GM19351 (cell line): ENCODE measurements at regions not wholly inside any gene's neighbourhood (a gene's known extent, or its start where the extent isn't known, plus 50 kb on each side); places are given as distances from the start of the nearest gene placed in this dataset.

Experiments
- ATAC-seq: cut with Tn5 transposase; IDR thresholded peaks from one replicate; pipeline ENCODE4 v1.9.1; 2021; ENCODE audit warnings: mild to moderate bottlenecking, moderate library complexity; ENCODE audit not compliant: unreplicated experiment

DNA sequence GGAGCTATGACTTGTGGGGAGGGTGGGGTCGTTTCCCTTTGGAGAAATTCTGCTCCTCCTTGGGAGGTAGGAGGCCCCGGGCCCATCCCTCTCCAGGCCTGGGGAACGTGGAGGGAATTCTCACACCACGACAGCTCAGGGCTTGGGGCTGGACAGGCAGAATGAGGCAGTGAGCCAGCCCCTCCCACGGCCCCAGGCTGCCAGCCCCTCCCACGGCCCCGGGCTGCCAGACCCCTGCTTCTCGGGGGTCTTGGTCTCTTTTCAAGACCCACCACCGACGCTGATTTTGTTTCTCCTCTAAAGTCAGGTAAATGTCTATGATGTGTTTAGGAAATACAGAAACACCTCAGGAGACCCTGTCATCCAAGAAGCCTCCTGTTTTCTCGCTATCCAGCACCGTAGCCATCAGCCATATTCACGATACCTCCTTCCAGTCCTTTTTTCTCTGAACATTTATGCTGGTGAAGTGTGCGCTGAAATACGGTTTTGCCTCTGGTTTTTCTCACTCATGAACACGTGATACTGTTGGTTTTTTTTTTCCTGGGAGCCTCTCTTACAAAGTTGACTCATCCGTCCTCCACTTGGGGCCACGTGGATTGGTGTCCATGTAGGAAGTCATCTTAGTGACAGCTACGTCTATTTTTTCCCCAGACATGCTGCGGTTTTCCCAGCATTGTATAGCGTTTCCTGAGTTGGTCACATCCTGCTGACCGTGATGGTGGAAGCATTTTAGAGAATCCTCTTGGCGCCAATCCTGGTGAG, 1219.6 kb downstream of the BRD1 start:
- no peak for ATAC-seq

DNA sequence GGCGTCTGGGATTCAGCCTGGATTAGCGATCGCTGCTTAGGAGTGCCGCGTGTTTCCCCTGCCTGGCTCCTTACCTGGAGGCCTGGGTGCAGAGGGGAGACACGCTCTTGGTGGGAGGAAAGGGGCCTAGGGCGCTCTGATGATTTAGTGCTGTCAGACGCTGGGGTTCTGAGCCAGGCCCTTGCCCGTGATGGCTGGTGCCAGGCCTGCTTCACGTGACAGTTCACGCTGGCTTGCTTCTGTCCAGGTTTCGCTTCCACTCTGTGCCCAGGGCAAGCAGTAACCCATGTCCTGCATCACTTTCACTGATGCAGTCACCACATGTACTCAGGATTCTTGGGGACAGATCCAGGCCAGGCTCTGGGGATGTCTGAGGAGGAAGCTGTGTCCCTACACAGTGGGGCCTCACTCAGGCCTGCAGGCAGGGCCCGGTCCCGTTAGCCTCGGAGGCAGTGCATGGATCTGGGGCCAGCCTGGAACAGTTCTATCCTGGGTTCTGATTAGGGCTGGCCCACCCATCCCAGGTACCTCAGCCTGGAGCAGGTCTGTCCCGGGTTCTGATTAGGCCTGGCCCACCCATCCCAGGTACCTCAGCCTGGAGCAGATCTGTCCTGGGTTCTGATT, 1220.9 kb downstream of the BRD1 start:
- ATAC-seq, result no peak

DNA sequence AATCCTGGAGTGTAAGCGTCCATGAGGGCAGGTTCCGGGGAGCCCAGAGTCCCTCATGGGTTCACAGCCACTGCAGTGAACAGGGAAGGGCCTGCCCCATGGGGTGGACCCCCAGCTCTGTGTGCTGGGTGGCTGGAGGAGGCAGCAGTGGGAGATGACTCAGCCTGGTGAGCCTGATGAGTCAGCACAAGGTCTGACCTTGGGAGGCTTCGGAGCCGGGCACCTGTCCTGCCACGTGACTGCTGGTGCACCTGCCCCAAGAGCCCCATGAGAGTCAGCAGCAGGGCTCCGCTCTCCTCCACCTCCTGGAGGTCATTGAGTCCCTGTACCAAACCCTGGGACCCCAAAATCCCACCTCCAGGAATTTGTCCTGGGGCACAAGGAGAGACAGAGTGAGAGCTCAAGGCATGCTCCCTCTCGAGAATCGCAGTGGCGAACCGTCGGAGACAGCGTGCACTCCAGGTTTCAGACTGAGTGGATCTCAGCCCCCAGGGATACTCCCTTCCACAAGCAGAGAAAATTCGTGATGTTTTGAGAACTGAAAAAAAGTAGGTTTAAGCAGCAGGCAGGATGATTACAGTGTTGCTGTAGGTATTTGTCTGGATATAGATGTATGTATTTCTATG, 1221.7 kb downstream of the BRD1 start:
- no peak for ATAC-seq

DNA sequence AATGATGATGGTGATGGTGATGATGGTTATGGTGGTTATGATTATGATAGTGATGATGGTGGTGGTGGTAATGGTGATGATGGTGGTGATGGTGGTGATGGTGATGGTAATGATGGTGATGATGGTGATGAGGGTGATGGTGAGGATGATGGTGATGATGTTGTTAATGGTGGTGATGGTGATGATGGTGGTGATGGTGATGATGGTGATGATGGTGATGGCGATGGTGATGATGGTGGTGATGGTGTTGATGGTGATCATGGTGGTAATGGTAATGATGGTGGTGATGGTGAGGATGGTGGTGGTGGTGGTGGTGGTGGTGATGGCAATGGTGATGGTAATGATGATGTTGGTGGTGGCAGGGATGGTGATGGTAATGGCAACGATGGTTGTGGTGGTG, 1222.5 kb downstream of the BRD1 start:
- ATAC-seq, result no peak

DNA sequence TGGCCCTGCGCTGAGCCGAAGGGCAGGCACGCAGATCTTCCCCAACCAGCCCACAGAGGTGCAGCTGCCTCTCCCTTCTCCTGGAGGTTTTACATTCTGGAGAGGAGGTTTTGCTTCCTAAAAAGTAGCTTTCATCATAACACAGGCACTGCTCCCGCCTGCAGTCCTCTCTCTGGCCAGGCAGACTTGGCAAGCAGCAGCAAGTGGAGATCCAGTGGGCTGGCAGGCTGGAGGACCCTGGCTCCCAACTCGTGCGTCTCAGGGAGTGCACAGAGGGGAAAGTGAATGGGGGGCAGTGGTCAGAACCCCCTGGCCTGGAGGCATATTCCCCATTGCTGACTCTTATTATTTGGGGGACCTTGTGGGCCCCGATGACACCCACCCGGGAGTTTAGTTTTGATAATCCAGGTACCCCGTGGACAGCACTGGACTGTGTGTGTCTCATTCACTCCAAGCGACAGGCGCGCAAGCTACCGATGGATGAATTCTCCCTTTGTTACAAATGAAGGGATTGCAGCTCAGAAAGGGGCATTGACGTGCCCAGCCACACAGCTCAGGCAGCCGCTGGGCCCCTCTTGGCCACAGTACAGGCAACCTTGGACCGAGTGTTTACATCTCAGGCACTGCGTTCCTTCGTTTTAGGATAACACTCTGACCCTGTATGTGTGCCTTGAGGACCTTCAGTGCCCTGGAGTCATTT, 1223.9 kb downstream of the BRD1 start:
- no peak for ATAC-seq

DNA sequence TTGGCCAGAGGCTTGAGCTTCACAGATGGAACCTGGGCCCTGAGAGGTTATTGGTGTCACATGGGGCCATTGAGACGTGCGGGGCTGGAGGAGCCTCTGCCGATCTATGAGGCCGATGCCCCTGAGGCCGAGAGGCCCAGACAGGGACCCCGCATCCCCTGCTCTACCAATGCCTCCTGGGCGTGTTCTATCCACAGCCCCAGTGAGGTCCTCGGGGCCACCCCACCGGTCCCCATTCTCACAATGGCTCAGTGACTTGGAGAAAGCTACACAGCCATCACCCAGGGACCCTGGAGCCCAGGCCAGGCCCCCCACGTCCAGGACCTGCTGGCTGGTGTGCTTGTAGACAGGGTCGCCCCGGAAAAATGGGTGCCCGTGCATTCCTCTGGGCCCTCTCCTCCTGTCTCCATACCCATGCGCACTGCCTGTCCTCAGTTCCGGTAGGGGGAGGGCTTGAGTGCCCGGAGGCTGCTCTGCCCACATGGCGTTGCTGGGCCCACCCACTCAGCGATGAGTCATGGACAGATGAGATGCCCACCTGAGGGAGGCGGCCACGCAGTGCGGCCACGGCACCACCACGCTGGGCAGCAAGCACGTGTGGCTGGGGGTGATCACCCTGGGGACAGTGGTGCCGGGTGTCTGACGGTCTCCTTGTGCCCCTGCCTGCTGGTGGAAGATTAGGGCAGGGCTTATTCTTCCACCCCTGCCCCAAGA, 1224.7 kb downstream of the BRD1 start:
- ATAC-seq, result no peak

DNA sequence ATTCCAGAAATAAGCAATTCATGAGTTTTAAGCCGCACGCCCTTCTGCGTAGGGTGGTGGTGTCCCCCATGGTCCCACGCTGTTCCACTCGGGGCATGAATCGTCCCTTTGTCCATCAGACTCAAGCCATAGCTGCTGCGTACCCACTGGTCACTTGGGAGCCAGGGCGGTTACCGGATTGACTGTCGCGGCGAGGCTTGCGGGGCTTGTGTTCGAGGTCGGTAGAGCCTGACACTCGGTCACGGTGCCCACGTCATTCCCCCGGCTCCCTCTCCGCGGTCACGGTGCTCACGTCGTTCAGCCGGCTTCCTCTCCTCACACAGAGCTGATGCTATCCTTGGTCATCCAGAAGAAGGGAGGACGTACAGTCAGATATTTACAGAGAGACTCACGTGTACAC, 1227.0 kb downstream of the BRD1 start:
- ATAC-seq, result no peak

DNA sequence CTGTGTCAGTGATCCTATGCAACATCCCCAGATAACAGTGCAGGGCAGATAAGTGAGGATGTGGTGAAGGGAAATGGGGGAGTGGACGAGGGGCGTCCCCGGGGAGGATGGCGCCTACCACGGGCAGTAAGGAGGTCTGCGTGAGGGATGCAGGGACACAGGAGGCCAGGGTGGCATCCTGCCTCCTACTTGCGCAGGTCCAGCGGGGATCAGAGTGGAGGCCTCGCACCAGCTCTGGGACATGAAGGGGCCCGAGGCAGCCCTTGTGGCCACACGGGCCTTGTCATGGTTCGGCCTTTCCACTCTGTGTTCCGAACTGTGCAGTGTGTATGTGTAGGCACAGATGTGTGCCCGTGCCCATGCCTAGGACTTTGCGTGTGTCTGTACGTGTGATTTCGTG, 1227.5 kb downstream of the BRD1 start:
- ATAC-seq, result no peak

DNA sequence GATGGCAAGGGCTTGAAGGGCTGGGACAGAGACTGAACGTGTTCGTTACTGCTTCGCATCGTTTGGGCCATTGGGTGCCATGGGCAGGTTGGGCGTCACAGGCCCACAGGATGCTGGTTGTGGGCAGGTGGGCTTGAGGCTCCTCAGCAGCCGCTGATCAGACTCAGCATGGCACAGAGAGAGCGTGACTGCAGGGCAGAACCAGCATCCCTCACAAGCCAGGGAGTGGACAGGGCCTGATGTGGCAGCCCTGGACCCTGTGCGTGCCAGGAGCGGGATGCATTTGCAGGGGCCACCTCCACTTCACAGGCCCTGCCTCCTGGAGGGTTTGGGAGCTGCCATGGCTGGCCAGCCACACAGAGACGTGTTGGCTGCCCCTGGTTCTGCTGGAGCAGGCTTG, 1228.3 kb downstream of the BRD1 start:
- no peak for ATAC-seq

DNA sequence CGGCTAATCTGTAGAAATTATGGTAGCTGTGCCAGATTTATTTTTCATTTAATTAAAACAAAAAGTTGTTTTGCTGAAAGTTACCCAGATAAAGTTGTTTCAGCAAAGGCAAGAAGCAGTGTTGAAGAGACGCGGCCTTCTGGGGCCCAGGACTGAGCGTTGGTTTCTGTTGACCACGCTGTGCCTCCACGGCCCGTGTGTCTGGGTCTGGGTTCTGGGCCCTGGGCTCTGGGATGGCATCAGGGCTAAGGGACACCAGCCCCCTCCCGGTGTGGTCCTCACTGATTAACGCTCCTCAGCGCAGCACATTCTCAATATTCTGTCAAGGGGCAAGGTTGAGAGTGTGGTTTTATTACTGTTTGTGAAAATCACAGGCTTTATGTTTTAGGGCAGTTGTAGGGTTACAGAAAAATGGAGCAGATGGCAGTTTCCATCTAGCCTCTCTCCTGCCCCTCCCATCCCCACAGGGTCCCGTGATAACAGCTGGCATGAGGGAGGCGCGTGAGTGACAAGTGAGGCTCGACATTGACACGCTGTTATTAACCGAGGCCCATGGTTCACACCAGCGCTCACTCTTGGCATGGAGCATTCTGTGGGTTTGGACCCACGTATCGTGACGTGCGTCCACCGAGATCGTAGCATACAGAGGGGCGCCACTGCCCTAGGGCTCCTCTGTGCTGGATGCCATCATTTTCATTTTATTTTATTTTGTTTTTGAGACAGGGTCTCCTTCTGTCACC, 1231.4 kb downstream of the BRD1 start:
- ATAC-seq, result no peak

DNA sequence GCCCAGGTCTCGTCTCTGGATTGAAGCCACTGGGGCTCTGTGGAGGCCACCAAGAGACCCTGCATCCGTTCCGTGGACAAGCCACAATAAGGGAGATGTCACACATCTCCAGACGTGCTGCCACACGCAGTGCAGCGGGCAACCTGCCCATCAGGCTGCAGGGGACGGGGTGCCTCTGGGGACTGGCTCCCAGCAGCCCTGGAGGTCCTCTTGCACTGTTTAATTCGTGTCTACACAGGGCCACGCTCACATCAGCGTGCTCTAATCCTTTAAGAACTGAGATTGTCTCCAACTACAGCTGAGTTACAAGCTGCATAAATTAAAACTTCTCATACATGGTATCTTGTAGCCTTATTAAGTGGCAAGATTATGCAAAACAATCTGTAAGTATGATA, 1232.2 kb downstream of the BRD1 start:
- ATAC-seq, result no peak

DNA sequence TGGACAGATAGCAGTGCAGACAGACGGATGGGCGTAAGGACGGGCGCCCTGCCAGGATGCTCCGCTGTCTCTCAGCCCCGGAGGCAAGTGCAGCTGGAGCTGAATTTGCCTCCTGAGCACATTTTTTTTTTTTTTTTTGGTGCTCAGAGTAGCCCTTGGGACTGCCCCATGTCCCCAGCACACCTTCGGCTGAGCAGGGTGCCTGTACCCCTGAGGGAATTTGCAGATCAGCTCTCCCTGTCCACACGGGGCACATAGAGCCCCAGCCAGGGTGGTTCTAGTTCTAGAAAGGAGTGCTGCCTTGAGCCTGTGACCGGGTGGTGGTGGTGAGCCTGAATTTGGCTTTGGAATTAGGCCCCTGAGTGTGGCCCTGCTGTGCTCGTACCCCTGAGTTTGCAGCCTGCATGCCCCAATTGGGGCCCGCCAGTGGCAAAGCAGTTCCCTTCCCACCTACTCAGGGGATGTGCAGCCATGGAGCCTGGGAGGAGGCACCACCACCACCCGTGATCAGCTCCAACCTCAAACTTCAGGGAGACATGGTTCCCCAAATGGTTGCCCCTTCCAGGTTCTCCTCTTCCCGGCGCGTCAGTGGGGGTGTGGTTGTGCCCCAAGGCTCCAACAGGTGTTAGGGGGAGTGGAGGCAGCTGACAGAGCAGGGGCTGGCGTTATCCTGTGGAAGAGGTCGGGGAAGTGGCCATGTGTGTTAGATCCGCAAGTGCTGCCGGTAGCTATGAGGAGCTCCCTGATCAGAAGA, 1232.7 kb downstream of the BRD1 start:
- ATAC-seq, result no peak

DNA sequence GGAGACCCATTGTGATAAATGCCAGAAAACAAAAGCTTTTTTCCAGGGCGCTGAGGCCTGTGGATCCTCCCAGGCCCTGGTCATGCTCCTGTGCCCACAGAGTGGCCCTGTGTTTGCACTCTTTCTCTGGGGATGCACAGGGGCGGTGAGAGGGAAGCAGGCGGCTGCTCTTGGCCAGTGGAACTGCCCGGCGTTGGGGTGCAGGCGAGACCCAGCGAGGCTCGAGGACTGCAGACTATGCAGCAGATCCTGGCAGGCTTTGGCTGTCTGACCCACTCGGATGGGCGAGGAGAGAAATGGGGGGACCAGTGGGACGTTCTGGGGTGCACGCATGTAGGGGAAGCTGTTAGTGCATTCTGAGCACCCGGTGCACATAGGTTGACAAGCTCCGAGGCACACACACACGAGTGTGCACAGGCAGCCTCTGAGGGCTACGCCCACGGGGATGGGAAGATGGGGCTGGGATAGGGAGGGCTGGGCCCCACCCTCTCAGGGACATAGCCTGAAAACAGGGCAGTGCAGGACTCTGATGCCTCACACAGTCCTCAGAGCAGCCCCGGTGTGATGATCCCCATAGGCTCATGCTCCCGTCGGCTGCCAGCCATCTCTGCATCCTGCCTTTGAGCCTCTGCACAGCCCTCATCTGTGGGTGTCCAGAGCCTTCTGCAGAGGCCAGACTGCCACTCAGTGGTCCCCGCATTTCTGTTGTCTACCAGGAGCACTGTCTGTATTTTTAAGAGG, 1233.5 kb downstream of the BRD1 start:
- no peak for ATAC-seq

DNA sequence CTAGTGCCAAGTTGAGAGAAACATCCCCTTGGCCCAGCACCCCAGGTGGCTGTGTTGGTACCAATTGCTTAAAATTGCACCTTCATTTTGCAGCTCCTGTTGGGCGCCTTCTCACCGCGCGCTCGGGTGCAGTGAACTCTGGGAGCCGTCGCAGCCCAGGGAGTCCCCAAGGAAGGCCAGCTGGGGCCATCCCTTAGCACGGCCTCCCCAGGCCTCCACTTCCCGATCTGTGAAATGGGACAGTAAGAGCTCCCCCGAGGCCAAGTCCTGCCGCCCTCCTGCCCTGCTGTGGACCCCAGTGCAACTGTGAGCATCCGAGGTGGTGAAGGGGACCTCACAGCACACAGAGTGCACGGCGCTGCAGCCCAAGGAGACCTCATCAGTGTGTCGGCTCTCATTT, 1234.1 kb downstream of the BRD1 start:
- ATAC-seq, result no peak

DNA sequence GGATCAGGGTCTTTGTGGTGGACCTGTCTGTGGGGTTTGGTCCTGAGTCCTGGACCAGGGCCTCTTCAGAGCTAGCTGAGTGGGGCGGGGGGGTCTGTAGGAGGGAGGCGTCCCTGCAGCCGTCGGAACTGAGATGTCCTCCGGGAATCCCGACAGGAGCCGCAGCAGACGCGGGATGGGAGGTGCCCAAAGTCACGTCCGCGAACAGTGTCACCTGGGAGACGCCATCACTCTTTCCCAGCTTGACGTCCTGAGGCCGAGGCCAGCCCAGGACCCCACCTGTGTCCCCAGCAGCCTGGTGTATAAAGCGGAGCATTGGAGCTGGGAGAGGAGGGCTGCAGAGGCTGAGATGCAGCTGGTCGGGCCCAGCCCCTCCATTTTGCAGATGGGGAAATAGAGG, 1234.7 kb downstream of the BRD1 start:
- ATAC-seq, result no peak

DNA sequence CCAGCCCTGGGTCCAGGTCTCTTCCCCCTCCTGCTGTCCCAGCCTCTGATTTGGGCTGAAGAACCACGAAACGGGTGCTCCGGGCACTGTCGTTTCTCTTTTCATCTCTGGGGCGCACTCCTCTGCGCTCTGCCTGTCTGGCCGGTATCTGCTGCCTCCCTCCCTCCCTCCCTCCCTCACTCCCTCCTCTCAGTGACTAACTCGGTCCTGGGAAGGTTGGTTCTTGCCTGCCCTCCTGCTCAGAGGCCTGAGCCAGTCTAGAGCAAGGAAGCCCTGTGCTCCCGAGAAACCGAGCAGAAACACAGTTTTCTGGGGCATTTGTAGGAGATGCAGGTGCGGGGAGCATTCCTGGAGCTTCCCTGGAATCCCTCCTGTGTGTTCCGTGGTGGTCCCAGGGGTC, 1235.2 kb downstream of the BRD1 start:
- no peak for ATAC-seq

DNA sequence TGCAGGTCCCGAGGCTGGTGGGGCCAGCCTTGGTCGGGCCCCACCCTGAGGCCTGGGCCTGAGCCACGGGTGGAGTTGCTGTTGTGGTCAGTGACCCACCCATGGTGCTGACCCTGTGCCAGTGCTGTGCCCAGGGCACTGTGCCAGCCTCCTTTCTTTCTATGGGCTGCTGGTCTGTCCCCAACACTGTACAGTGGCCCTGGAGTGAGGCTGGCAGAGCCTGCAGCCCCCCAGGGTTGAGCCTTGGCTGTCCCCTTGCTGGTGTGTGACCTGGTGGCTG, 1235.7 kb downstream of the BRD1 start:
- ATAC-seq, result no peak

DNA sequence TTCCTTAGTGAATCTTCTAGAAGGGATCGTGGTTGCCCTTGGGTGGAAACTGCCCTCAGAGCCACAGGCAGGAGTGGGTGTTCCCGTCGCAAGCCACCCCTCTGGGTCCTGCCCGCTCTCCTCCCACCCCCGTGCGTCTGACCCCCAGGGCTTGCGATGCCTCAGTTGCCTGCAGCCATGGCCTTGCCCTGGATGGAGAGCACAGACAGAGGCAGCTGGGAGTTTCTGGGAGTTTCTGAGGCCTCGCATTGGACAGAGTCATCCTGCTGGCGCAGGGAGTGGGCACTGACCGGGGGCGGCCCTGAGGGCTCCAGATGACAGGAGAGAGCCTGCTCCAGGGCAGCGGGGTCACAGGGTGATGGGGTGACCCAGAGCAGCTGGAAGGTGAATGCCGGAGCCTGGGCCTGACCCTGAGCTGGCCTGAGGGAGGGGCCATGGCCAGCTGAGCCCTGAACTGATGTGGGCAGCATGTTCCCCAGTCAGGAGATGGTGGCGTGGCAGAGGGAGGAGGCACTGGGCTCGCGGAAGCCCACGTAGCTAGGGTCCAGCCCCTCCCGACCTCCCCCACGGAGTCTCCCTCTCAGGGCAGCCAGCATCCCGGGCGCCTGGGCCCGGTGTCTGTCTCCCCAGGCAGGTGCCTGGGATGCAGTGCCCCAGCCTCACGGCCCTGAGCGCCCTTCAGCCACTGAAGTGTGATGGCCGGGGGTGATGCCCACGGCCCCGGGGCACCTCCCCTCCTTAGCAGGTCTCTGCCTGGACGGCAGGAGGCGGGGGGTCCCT, 1236.2 kb downstream of the BRD1 start:
- ATAC-seq, result no peak

DNA sequence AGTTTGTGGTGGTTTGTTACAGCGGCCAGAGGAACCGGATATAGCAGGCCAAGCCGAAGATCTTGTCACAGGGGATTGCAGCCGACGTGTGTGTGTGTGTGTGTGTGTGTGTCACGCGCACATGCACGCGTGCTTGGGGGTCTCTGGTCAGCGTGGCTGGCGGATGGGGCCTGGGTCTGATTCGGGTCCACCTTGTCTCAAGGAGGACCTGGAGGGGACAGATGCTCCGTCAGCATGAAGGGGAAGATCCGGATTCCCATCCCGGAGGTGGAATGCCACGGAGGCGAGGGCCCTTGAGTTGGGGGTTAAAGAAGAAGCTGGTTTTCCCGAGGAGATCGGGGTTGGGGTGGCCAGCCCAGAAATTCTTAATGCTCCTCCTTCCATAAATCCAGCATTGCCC, 1237.8 kb downstream of the BRD1 start:
- no peak for ATAC-seq
